NCI-H774 (cell line): ENCODE measurements at regions not wholly inside any gene's neighbourhood (a gene's known extent, or its start where the extent isn't known, plus 50 kb on each side); places are given as distances from the start of the nearest gene placed in this dataset.
"Not testable (repeated sequence)": the region's sequence is repeated elsewhere in the genome, so short reads cannot be mapped to it uniquely, and the experiment has no call there.

ENCODE experiments used
- DNase-seq: peaks from one replicate; lab custom pipeline; 2025; lab: John Stamatoyannopoulos, UW

DNA sequence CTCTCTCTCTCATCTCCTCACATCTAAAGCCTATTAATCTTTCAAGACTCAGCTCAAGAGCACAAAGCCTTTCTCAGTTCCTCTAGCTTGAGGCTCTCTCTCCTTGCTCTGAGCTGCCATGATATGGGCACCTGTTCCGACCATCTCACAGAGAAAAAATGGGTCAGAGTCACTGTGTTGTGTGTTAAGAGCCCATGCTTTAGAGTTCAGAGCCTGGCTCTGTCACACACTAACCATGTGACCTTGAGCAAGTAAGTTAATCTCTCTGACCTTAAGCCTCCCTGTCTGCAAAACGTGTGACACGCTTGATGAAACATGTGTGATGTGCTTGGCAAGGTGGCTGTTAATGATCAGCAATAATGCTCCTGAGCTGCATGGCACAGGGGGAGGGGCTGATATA lies 245.2 kb downstream of the DLEU7 start:
- DNase-seq: no peak

DNA sequence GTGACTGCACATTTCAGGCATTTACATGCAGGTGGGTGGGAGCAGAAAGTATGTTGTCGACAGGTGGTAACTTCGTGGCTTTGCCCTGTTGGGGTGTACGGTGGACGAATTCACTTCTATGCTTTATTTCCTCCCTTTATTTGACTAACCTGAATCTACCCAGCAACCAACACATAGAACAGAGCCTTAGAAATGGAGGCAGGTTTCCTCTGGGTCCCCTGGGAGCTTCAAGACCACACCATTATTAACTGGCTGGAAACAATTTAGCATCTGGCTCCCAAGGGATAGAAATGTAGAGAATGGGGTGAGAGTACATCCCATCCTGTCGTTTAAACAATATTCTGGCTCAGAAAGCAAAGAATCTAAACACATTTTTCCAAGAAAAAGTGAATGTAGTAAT lies 244.4 kb downstream of the DLEU7 start:
- no peak for DNase-seq

DNA sequence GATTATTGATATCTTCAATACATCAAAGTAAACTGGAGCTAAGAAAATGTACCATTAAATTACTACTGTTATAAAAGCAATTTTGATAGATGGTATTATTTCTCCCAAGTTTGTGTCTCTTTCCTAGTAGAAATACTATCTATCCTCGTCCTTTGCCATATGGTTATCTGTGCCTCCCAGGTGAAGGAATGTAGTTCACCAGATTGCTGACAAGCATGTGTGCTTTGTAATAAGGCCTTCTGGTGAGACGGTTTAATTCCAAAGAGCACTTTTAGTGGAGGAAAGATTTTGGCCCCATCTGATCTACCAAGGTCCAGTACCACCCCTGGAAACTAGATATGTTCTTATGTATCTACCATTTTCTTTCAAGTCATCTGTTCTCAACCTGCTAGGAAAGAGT lies 243.6 kb downstream of the DLEU7 start:
- no peak for DNase-seq

DNA sequence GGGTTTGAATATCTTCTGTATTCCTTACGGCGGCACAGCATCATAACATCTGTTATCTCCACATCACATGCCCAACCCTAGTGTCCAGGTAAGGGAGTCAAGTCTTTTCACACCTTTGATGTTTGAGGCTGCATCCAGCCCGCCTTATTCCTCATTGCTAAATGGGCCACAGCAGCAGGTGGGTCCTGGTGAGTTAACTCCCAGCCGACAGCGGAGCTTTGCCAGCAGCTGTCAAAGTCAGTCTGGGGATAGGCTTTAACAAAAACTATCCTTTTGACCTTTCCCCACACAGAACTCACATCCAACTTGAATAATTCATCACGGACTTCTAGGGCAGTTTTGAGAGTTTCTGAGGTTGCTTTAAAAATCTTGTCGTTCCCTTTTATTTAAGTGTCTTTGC lies 235.1 kb downstream of the DLEU7 start:
- DNase-seq: no peak

DNA sequence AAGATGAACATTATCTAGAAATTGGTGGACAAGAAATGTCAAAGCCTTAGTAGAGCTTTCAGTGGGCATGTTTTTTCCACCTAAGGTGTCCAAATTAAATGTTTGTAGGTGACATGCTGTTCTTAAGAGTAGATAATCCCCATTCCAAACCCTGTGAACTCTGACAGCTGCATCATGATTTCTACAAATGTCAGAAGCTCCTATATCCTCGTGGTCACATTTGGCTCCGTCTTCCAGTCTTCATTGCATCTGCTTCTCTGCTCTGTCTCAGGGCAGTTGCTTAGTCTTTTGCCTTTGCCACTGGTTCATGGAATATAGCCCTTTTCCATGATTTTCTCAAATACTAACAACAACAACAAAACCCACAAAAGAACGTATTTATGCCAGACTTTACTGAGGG lies 234.5 kb downstream of the DLEU7 start:
- no peak for DNase-seq

DNA sequence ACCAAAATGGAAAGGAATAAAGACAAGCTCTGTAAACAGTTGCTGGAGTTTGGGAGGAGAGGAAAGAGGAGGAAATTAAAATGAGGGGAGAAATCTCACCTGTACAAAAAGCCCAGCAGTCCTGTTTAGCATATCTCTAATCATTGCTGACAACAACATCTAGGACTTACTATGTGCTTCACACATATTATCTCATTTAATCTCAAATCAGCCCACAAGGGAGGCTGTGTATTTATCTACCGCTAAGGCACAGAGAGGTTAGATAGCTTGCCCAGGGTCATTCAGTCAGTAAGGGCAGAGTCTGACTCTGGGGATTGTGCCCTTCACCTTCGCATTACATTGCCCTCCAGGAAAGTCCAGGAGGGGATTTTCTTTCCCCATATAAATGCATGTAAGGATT lies 233.3 kb downstream of the DLEU7 start:
- no peak for DNase-seq

DNA sequence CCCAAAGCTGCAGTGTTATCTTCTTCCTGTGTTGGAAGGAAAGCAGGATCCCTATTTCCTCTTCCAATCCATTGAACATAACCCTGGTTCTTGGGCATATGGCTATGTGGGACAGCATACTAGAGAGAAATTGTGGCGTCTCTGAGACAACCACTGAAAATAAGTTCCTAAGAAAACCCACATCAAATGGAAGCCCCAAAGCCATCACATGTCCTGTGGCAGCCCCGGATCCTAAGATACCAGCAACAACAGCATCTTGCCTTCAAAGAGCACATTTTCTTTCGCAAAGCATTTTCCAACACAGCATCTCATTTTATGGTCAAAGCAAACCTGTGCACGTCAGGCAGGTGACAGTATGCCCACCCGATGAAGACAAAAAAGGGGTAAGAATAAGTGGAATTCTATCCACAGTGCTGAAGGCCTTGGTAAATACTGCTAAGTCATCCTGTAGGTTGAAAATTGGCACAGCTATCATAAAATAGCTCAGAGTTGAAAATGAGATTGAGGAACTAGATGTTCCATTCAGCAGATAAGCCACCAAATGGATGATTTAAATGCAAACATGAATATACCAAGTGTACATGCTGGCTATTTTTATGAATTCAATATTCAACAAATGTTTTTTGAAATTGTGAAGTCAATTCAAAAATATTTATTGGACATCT lies 232.2 kb downstream of the DLEU7 start:
- DNase-seq: no peak

DNA sequence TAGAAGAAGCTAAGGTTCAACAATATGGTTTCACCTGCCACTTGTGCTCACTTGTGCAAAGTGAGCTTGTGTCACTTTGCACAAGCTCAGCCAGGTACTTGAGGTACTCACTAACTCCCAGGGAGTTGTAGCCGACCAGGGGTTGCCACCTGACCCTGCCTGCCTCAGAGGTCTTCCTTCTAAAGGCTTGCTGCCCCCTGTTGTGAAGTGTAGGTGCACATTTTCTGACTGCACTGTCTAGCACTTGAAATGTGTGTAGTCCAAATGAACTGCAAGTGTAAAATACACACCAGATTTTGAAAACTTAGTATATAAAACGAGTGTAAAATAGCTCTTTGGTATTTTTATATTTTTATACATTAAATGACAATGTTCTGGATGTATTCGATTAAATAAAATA lies 230.8 kb downstream of the DLEU7 start:
- DNase-seq: no peak

DNA sequence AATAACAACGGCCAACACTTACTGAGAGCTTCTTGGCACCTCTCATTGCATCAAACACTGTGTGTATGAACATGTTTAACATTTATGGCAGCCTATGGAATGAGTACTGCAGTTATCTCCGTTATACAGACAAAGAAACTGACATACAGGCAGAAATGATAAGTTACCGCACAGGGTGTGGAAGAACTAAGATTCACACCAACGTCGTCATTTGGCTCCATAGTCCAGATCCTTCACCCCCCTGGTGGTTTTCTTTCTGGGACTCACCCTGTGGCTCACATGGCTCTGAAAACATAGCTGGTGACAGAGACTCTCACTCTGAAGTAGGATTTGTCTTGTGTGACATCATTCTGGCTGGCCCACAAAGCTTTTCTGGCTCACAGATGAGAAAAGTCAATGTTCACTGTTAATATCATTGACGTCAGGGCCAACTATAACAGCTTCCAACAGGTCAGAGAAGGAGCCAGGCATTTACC lies 230.1 kb downstream of the DLEU7 start:
- DNase-seq: no peak

DNA sequence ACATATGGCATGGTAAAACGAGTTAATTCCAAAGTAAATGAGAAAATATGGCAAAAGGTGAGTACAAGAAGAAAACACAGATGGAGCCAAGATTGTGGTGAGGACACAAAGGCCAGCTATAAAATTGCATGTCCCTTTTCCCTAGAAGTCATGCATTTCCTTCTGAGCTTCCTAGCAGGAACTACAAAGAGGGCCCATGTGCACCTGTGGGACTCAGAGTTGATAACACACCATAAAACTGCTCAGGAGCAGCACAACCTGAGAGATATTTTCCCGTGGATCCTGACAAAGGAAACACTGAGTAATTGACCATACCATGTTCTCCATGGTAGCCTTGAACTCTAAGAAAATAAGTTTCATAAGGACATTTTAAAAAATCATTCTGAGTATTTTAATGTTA lies 228.3 kb downstream of the DLEU7 start:
- DNase-seq: no peak

DNA sequence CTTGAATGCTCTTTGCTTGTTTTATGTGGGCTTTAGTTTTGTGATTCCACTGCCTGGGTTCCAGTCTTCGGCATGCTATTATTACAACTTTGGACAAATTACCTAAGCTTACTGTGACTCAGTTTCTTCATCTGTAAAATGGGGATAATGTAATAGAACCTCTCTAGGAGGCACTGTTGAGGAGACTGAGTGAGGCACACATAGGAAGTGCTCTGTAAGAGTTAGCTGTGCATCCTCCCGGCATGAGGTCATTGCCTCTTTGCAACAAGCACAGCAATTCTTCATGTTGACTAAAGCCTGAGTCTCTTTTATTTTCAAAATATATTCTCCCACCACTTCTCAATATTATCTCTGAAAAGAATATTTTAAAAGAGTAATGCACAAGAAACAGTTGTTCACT lies 227.4 kb downstream of the DLEU7 start:
- DNase-seq: no peak

DNA sequence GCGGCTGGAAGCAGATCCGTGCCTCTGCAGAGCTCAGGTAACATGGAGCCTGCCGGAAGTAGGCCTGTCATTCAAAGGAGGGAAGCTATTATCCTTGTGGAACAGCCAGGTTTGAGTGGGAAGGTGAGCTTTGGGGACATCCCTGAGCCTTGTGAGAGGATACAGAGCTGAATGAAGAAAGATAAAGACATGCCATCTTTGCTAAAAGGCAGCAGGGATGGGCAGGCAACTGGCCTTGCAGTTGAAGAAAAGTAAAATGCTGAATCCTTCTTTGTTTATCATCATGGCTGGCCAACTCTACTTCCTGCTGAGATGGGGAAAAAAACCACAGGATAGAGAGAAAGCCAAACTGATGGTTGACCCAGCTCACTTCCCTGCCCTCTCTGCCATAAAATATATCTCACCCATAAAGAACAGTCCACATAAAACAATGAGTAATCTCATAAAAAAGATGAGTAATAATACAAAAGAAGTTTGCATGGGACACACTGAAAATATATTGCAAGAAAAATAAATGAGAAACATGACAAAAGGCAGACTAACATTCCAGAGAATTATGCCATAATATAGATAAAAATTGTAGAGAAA lies 226.3 kb downstream of the DLEU7 start:
- DNase-seq: no peak

DNA sequence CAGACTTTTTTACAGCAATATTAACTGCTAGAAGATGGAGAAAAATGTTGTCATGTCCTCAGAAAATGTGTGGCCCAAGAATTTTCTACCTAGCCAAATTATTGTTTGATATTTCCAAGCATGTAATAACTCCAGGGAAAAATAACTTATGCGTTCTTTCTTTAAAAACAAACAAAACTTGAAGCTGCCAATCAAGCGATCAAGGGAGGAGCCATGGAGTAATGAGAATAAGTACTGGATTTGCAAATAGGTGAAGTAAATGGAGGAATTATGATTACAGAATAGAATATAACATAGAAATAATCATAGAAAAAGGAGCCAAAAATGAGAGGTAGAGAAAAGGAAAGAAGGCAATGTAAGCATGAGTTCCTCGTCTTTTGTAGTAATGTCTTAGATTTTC lies 225.3 kb downstream of the DLEU7 start:
- DNase-seq: no peak

DNA sequence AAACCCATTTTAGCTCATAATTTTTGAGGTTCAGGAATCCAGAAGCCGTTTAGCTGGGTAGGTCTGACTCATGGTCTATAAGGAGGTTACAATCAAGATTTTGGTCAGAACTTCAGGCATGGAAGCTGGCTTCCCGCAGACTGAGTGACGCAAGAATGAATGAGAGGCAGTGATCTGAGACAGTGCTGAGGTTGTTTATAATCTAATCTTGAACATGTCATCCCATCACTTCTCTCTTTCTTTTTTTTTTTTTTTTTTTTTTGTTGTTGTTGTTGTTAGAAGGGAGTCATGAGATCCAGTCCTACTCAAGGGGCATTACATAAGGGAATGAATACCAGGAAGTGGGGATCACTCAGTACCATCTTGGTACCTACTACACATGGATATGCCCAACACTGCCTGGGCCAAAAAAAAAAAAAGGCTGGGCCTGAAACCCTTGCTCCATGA lies 217.4 kb downstream of the DLEU7 start:
- DNase-seq: no peak

DNA sequence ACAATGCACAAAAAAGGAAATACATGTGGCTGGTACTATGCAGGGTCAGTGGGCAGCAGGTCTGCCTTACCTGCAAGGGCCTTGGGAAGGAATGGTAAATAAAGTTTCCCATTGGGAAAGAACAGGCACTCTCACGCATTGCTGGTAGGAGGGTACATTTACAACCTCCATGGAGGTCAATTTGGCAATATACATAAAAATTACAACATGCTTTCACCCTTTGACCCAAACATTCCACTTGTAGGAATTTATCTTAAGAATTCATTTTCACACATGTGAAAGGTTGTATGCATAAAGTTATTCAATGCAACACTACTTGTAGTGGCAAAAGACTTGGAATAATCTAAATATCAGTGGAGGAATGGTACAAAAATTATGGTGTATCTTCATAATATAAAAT lies 216.4 kb downstream of the DLEU7 start:
- DNase-seq: no peak

DNA sequence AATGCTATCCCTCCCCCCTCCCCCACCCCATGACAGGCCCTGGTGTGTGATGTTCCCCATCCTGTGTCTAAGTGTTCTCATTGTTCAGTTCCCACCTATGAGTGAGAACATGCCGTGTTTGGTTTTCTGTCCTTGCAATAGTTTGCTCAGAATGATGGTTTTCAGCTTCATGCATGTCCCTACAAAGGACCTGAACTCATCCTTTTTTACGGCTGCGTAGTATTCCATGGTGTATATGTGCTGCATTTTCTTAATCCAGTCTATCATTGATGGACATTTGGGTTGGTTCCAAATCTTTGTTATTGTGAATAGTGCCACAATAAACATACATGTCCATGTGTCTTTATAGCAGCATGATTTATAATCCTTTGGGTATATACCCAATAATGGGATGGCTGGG lies 215.0 kb downstream of the DLEU7 start:
- DNase-seq: not testable (repeated sequence)

DNA sequence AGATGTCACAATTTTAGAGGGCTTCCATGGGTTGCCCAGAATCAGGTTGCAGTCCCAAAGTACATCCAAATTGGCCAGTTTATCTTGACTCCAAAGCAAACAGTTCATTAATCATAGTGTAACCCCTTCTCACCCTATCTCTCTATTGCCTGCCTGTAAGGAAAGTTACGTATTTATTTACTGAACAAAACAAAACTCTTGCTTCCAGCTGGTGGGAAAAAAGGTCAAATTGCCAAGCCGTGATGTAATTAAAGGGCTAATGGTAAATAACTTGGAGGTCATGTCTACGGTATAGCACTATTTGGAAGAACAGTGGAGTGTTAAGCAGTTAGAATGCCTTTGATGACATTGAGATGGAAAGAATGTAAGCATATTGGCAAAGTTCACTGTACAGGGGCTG lies 214.0 kb downstream of the DLEU7 start:
- DNase-seq: no peak

DNA sequence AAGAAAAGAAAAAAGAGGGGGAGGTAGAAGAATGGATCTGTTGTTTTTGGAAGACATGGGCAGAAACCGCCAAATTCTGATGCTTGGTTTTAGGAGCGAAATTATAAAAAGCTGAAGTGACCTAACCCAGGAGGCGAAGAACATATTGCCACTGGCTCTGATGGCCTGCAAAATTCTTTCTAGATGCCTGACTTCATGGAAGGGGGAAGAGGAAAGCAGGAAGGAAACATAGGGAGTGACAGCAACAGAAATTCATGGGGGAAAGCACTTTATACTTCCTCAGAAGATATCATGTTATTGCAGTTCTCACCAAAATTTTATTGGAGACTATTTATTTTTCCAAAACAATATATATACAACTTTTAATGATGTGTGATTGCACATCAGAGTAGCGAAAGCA lies 213.5 kb downstream of the DLEU7 start:
- DNase-seq: no peak

DNA sequence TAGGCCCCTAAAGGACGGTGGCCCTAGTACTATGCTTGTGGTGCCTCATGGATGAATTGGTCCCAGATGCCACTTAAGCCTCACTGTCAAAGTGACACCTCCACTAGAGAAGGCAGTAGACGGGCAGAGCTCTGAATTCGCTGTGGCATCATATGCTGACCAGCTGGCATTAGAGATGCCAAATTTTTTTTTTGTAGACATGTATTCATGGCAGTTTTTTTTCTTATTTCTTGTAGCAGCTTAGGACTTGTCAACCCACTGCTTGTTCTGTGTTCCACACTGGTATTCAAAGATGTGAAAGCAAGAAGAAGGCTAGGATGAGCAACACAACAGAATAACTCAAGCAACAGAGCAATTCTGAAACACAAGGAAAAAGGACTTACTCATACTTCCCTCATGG lies 212.5 kb downstream of the DLEU7 start:
- no peak for DNase-seq

DNA sequence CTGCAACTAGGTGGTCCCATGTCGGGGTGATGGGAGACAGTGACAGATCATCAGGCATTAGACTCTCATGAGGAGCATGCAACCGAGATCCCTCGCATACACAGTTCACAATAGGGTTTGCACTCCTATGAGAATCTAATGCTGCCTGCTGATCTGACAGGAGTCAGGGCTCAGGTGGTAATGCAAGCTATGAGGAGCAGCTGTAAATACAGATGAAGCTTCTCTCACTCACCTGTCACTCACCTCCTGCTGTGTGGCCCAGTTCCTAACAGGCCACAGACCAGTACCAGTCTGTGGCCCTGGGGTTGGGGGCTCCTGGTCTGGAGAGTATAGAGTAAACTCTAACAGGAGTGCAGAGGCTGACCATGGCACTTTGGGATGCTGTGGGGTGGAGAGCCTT lies 209.2 kb downstream of the DLEU7 start:
- no peak for DNase-seq

DNA sequence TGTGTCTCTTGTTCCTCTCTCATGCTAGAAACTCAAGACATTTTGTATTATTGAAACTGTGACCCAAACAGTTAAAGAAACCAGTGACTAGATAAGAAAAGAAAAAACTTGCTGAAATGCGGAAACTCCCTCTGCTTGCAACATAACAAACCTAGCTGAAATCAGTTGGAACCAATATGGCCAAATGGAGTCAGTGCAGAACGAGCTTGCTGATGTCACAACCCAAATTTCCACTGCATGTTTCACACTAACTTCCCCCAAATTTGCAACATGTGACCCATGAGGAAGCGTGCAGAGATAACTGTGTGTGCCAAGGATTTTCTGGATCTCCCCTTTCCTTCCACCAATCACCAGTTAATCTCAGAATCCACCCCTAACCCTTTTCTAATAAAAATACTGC lies 208.0 kb downstream of the DLEU7 start:
- DNase-seq: no peak

DNA sequence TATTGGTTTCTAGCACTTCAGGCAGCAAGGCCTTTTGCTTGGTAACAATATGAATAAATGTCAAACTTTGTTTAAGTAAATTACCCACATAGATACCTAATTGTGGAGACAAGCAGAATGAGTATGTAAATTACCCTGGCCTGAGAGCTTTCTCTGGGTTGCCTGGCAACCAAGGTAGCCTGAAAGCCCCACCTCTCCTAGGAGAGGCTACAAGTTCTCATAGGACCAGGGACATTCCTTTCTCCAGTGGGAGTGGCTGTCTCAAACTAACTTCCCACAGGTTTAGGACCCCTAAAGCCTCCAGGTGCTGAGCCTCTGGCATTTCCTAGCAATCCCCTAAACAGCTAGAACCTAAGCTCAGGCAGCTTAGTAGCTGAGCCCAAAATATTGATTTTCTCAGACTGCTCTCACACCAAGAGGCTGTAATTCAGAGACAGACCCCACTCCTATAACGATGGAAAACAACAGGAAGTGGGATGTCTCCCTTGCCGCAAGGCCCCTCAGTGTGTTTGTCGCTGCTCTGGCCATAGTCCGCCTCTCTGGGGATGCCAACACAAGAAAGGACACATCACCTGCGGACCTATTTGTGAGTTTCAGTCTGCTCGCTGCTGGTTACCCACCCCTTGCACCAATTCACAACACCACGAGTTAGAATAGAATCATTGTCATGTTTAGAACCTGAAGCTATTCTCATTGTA lies 207.3 kb downstream of the DLEU7 start:
- no peak for DNase-seq

DNA sequence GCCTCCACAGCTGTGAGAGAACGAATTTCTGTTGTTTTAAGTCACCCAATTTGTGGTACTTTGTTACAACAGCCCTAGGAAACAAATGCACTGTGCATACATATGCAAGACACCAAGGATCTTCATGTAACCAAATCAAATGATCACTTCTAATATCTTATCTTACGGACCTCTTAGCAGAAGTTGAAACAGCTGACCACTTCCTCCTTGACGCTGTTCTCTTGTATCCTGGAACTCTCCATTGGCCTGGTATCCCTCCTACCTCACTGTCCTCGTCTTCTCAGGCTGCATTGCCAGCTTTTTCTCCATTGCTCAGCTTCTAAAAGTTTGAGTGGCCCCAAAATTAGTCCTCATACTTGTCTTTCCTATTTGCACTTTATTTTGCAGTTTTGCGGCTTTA lies 200.4 kb downstream of the DLEU7 start:
- DNase-seq: no peak
